ENCODE measurements at regions not wholly inside any gene's neighbourhood (a gene's known extent, or its start where the extent isn't known, plus 50 kb on each side); places are given as distances from the start of the nearest gene placed in this dataset.
"Not testable (repeated sequence)": the region's sequence is repeated elsewhere in the genome, so short reads cannot be mapped to it uniquely, and the experiment has no call there.

DNA sequence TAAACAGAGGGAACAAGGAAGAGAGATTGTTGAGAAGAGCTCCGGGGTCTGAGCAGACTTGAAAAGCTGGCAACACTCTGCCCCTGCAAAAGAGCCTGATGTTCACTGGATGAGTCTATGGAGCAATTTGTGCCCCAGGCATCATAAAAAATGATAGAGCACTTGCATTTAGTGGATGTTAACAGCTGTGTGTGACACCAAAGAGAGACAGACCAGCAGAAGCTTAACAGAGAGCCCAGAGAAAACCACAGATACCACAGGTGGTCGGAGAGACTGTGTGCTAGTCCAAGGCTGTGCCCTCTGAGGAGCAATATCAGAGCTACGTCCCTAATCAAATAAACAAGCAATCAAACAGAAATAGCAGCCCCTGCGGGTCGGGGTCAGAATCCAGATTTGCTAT is 85.4 kb upstream of the SAMD11 start:
- TF ChIP-seq, protein P1, sequence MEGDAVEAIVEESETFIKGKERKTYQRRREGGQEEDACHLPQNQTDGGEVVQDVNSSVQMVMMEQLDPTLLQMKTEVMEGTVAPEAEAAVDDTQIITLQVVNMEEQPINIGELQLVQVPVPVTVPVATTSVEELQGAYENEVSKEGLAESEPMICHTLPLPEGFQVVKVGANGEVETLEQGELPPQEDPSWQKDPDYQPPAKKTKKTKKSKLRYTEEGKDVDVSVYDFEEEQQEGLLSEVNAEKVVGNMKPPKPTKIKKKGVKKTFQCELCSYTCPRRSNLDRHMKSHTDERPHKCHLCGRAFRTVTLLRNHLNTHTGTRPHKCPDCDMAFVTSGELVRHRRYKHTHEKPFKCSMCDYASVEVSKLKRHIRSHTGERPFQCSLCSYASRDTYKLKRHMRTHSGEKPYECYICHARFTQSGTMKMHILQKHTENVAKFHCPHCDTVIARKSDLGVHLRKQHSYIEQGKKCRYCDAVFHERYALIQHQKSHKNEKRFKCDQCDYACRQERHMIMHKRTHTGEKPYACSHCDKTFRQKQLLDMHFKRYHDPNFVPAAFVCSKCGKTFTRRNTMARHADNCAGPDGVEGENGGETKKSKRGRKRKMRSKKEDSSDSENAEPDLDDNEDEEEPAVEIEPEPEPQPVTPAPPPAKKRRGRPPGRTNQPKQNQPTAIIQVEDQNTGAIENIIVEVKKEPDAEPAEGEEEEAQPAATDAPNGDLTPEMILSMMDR (IDR thresholded peaks at IDR 0.05): not testable (repeated sequence)
- TF ChIP-seq POLR2A (IDR thresholded peaks at IDR 0.05): not testable (repeated sequence)

Data from right lobe of liver (tissue), 4 donors.